B cell (primary cell): ENCODE measurements at regions not wholly inside any gene's neighbourhood (a gene's known extent, or its start where the extent isn't known, plus 50 kb on each side); places are given as distances from the start of the nearest gene placed in this dataset.

ENCODE experiments used
- ATAC-seq: fragments of 200-7000 bp; cut with Tn5 transposase; one replicate; pipeline ENCODE4 v1.10.0; 2021; ENCODE audit warnings: low read depth, mild to moderate bottlenecking, moderate number of reproducible peaks, moderate library complexity
- CTCF ChIA-PET: fragments of 350-600 bp; sonication (Branson Sonifier 250); formaldehyde crosslinking; loops from one replicate; lab custom pipeline; 2021; ENCODE audit warnings: antibody characterized with exemption, inconsistent platforms; lab: Charles Lee
- POLR2A ChIA-PET: fragments of 350-600 bp; sonication (Branson Sonifier 250); formaldehyde crosslinking; loops from one replicate; lab custom pipeline; 2021; ENCODE audit warnings: antibody characterized with exemption; lab: Charles Lee
- DNase-seq: peaks from one replicate; pipeline ENCODE4 v3.0.0; 2013
- H2AFZ ChIP-seq: 2 replicates; pipeline ENCODE4 v1.6.1; 2012; ENCODE audit warnings: mild to moderate bottlenecking, low read depth, low read length; ENCODE audit not compliant: insufficient read depth, poor library complexity, severe bottlenecking
- H3K27ac ChIP-seq, 2 donors: 1 replicate in 1 of 2; 2 replicates in 1 of 2; pipeline ENCODE4 v1.5.1; 2012 to 2013; ENCODE audit warnings: low read length in 2 of 2, mild to moderate bottlenecking in 2 of 2, moderate library complexity in 1 of 2
- H3K27me3 ChIP-seq, 4 experiments: fragments of 200-600 bp in 1 of 4; sonication (generic) in 1 of 4; replicated peaks in 1 of 4; 1 replicate in 2 of 4; 2 replicates in 2 of 4; pipeline versions ENCODE4 v1.6.1 to v1.7.0; 2013 to 2016; ENCODE audit warnings: low read length in 3 of 4, mild to moderate bottlenecking in 2 of 4, mixed read lengths in 1 of 4, moderate library complexity in 1 of 4; ENCODE audit not compliant: insufficient read depth in 4 of 4, control insufficient read depth in 3 of 4; ENCODE audit errors: control extremely low read depth in 1 of 4
- H3K36me3 ChIP-seq, 2 experiments: replicated peaks in 1 of 2; 1 replicate in 1 of 2; 2 replicates in 1 of 2; pipeline versions ENCODE4 v1.6.1 to v1.7.1; 2013; ENCODE audit warnings: low read length in 1 of 2; ENCODE audit not compliant: insufficient read depth in 2 of 2, control insufficient read depth in 1 of 2; ENCODE audit errors: control extremely low read depth in 1 of 2, extremely low read depth in 1 of 2
- H3K4me1 ChIP-seq, 2 donors: fragments of 200-600 bp in 1 of 2; sonication (generic) in 1 of 2; 1 replicate in 1 of 2; 2 replicates in 1 of 2; pipeline versions ENCODE4 v1.5.1 to v1.6.1; 2013 to 2017; ENCODE audit warnings: low read length in 2 of 2; ENCODE audit not compliant: control insufficient read depth in 2 of 2, insufficient read depth in 2 of 2
- H3K4me2 ChIP-seq: replicated peaks from 2 replicates; pipeline ENCODE3; 2012; ENCODE audit warnings: mild to moderate bottlenecking, low read depth, low read length; ENCODE audit not compliant: poor library complexity, severe bottlenecking
- H3K4me3 ChIP-seq, 5 experiments: fragments of 200-600 bp in 1 of 5; sonication (generic) in 1 of 5; 1 replicate in 3 of 5; 2 replicates in 2 of 5; pipeline versions ENCODE4 v1.5.1 to v1.7.0; 2011 to 2016; ENCODE audit warnings: low read length in 4 of 5, mild to moderate bottlenecking in 4 of 5, low read depth in 2 of 5, control low read depth in 1 of 5, moderate library complexity in 1 of 5; ENCODE audit not compliant: insufficient read depth in 1 of 5; ENCODE audit errors: control extremely low read depth in 1 of 5, extremely low read depth in 1 of 5
- H3K79me2 ChIP-seq: fragments of 200-600 bp; sonication (generic); one replicate; pipeline ENCODE4 v1.6.0; 2016; ENCODE audit warnings: low read length; ENCODE audit not compliant: control insufficient read depth, insufficient read depth
- H3K9ac ChIP-seq: fragments of 200-600 bp; sonication (generic); 2 replicates; pipeline ENCODE4 v1.6.1; 2017; ENCODE audit warnings: mild to moderate bottlenecking, low read length, moderate library complexity
- H3K9me3 ChIP-seq, 3 donors: one replicate each; pipeline versions ENCODE4 v1.6.1 to v1.7.1; 2013; ENCODE audit warnings: low read length in 2 of 3; ENCODE audit not compliant: control insufficient read depth in 2 of 3, insufficient read depth in 1 of 3; ENCODE audit errors: control extremely low read depth in 1 of 3
- H4K20me1 ChIP-seq: 2 replicates; pipeline ENCODE4 v1.6.0; 2012; ENCODE audit warnings: mild to moderate bottlenecking, low read length; ENCODE audit not compliant: insufficient read depth, control insufficient read depth, poor library complexity, severe bottlenecking
- H3K27ac Mint-ChIP-seq: one replicate; pipeline ENCODE4 v1.8.0; 2021; ENCODE audit warnings: mixed read lengths
- H3K27me3 Mint-ChIP-seq: one replicate; pipeline ENCODE4 v1.8.0; 2021; ENCODE audit warnings: mixed read lengths
- H3K4me1 Mint-ChIP-seq: one replicate; pipeline ENCODE4 v1.8.0; 2021; ENCODE audit warnings: mixed read lengths
- H3K4me3 Mint-ChIP-seq: one replicate; pipeline ENCODE4 v1.8.0; 2021; ENCODE audit warnings: mixed read lengths
- H3K9me3 Mint-ChIP-seq: one replicate; pipeline ENCODE4 v1.8.0; 2022; ENCODE audit warnings: mixed read lengths; ENCODE audit not compliant: insufficient read depth
- EZH2 ChIP-seq: IDR thresholded peaks from 2 replicates; pipeline ENCODE4 v1.6.1; 2012; ENCODE audit warnings: borderline replicate concordance, low read depth, mild to moderate bottlenecking, moderate library complexity, low read length; ENCODE audit not compliant: insufficient read depth, poor library complexity, severe bottlenecking
- WGBS: methylation state at CpG from one replicate; pipeline ENCODE4 v1.1.5; 2013; ENCODE audit warnings: missing lambda C conversion rate; ENCODE audit not compliant: insufficient coverage; 5-methylcytosine and 5-hydroxymethylcytosine counted together
- intact Hi-C: fragments of 100-400 bp; cut with micrococcal nuclease; formaldehyde crosslinking; loops from one replicate; pipeline ENCODE4 v1.10.0; 2022
- TF ChIP-seq, protein P1 (sequence below): fragments of 200-600 bp; IDR thresholded peaks from one replicate; pipeline ENCODE4 v1.8.0; 2022; ENCODE audit warnings: antibody characterized with exemption, mild to moderate bottlenecking

DNA sequence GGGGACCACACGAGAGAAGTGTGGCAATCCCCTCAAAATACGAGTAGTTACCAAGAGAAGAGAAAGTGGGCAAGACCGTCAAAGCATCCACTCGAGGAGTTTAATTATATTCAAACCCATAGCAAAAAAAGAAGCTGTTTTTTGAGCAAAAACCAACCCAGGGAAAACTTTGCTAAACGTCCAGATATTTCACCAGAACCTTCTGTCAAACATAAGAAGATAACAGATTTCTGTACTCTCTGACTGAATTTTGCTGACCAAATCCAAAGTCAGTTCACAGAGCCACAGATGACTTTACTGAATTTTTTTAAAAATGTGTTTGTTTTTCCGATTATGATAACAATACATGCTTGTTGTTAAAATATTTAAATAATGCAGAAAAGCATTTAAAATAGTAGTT is 145.6 kb upstream of the PTPN1 start:
- ChIA-PET POLR2A (no interaction called here), CTCF (no interaction called here)
- WGBS: 57% methylated on average over 1 of the region's 6 CpGs
- no peaks in the 10 kb centered on the region for H3K4me1 Mint-ChIP-seq
- H3K4me2 ChIP-seq: no peak overlapping the region
- DNase-seq: no peak
- H4K20me1 ChIP-seq: no peaks in the 10 kb centered on the region
- H3K27me3 Mint-ChIP-seq: peaks cover 33% of the 10 kb centered on the region
- H3K4me3 ChIP-seq: no peak overlapping the region
- H3K9me3 Mint-ChIP-seq: no peaks in the 10 kb centered on the region
- H3K4me1 ChIP-seq: no peaks in the 10 kb centered on the region
- no peak overlapping the region for H3K4me3 Mint-ChIP-seq
- H3K9ac ChIP-seq: no peak overlapping the region
- no peaks in the 10 kb centered on the region for H3K36me3 ChIP-seq
- H2AFZ ChIP-seq: no peak overlapping the region
- ATAC-seq: no peak
- intact Hi-C loops: no loop called here
- peaks cover 0 to 2% (median 0%) of the 10 kb centered on the region in 4 experiments for H3K27me3 ChIP-seq
- H3K79me2 ChIP-seq: no peaks in the 10 kb centered on the region
- H3K27ac Mint-ChIP-seq: no peak overlapping the region
- H3K27ac ChIP-seq: no peak overlapping the region
- peaks cover 0 to 4% (median 0%) of the 10 kb centered on the region in 3 donors for H3K9me3 ChIP-seq
- no peak for TF ChIP-seq EZH2
- TF ChIP-seq, protein P1, sequence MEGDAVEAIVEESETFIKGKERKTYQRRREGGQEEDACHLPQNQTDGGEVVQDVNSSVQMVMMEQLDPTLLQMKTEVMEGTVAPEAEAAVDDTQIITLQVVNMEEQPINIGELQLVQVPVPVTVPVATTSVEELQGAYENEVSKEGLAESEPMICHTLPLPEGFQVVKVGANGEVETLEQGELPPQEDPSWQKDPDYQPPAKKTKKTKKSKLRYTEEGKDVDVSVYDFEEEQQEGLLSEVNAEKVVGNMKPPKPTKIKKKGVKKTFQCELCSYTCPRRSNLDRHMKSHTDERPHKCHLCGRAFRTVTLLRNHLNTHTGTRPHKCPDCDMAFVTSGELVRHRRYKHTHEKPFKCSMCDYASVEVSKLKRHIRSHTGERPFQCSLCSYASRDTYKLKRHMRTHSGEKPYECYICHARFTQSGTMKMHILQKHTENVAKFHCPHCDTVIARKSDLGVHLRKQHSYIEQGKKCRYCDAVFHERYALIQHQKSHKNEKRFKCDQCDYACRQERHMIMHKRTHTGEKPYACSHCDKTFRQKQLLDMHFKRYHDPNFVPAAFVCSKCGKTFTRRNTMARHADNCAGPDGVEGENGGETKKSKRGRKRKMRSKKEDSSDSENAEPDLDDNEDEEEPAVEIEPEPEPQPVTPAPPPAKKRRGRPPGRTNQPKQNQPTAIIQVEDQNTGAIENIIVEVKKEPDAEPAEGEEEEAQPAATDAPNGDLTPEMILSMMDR: no peak

GRCh38 chr20:50366270-50367103 is 143.7 kb upstream of the PTPN1 start:
- DNase-seq: no peak
- TF ChIP-seq EZH2: no peak
- TF ChIP-seq, protein P1: no peak
- WGBS: 58% methylated on average over 2 of the region's 7 CpGs
- ATAC-seq: no peak
- no peak overlapping the region for H3K4me3 Mint-ChIP-seq
- intact Hi-C loops: no loop called here
- peaks cover 0 to 2% (median 0%) of the 10 kb centered on the region in 4 experiments for H3K27me3 ChIP-seq
- H3K27ac ChIP-seq: no peak overlapping the region
- no peak overlapping the region for H3K27ac Mint-ChIP-seq
- H4K20me1 ChIP-seq: no peaks in the 10 kb centered on the region
- H3K36me3 ChIP-seq: no peaks in the 10 kb centered on the region
- H3K27me3 Mint-ChIP-seq: peaks cover 39% of the 10 kb centered on the region
- no peaks in the 10 kb centered on the region for H3K4me1 Mint-ChIP-seq
- ChIA-PET CTCF (no interaction called here), POLR2A (no interaction called here)
- no peaks in the 10 kb centered on the region for H3K79me2 ChIP-seq
- no peak overlapping the region for H2AFZ ChIP-seq
- no peaks in the 10 kb centered on the region for H3K9me3 Mint-ChIP-seq
- H3K9me3 ChIP-seq: peaks cover 0 to 4% (median 0%) of the 10 kb centered on the region in 3 donors
- no peak overlapping the region for H3K4me2 ChIP-seq
- H3K4me3 ChIP-seq: no peak overlapping the region
- no peaks in the 10 kb centered on the region for H3K4me1 ChIP-seq
- H3K9ac ChIP-seq: no peak overlapping the region
